CD4-positive, alpha-beta T cell (primary cell): ENCODE measurements at regions not wholly inside any gene's neighbourhood (a gene's known extent, or its start where the extent isn't known, plus 50 kb on each side); places are given as distances from the start of the nearest gene placed in this dataset.
"Not testable (repeated sequence)": the region's sequence is repeated elsewhere in the genome, so short reads cannot be mapped to it uniquely, and the experiment has no call there.

Experiments used
- ATAC-seq: fragments of 200-7000 bp; cut with Tn5 transposase; one replicate; pipeline ENCODE4 v1.10.0; 2022; ENCODE audit warnings: mild to moderate bottlenecking; ENCODE audit not compliant: poor library complexity
- CTCF ChIA-PET: fragments of 350-600 bp; sonication (Branson Sonifier 250); formaldehyde crosslinking; loops from one replicate; lab custom pipeline; 2021; ENCODE audit warnings: antibody characterized with exemption, inconsistent platforms; lab: Charles Lee
- POLR2A ChIA-PET: fragments of 350-600 bp; sonication (Branson Sonifier 250); formaldehyde crosslinking; loops from one replicate; lab custom pipeline; 2021; ENCODE audit warnings: antibody characterized with exemption, inconsistent platforms; lab: Charles Lee
- DNase-seq, 14 experiments: peaks; one replicate each; pipeline ENCODE4 v3.0.0-alpha.2; 2013 to 2020; ENCODE audit warnings: mixed read lengths in 2 of 14
- H3K27ac ChIP-seq, 2 donors: one replicate each; pipeline versions ENCODE4 v1.5.1 to v1.7.0; 2013; ENCODE audit warnings: low read length in 2 of 2, low read depth in 1 of 2, mild to moderate bottlenecking in 1 of 2
- H3K27me3 ChIP-seq, 2 experiments: 1 replicate in 1 of 2; 2 replicates in 1 of 2; pipeline versions ENCODE4 v1.6.1 to v1.7.0; 2013; ENCODE audit warnings: low read length in 2 of 2, control low read depth in 1 of 2, mild to moderate bottlenecking in 1 of 2, moderate library complexity in 1 of 2; ENCODE audit not compliant: insufficient read depth in 2 of 2, control insufficient read depth in 1 of 2
- H3K36me3 ChIP-seq: one replicate; pipeline ENCODE4 v1.6.1; 2013; ENCODE audit warnings: low read length, control low read depth; ENCODE audit not compliant: insufficient read depth
- H3K4me1 ChIP-seq: one replicate; pipeline ENCODE4 v1.6.1; 2013; ENCODE audit warnings: low read length, control low read depth; ENCODE audit not compliant: insufficient read depth
- H3K4me3 ChIP-seq: one replicate; pipeline ENCODE4 v1.5.1; 2013; ENCODE audit warnings: mild to moderate bottlenecking, low read length, moderate library complexity
- H3K9me3 ChIP-seq, 2 experiments: 1 replicate in 1 of 2; 2 replicates in 1 of 2; pipeline versions ENCODE4 v1.6.1 to v1.7.0; 2013; ENCODE audit warnings: low read length in 2 of 2, mild to moderate bottlenecking in 2 of 2, control low read depth in 1 of 2, moderate library complexity in 1 of 2; ENCODE audit not compliant: control insufficient read depth in 1 of 2, insufficient read depth in 1 of 2
- H3K27ac Mint-ChIP-seq: one replicate; pipeline ENCODE4 v1.8.0; 2020; ENCODE audit warnings: mixed read lengths
- H3K27me3 Mint-ChIP-seq: one replicate; pipeline ENCODE4 v1.8.0; 2021; ENCODE audit warnings: mixed read lengths
- H3K36me3 Mint-ChIP-seq: one replicate; pipeline ENCODE4 v1.8.0; 2021; ENCODE audit warnings: low read depth, mixed read lengths
- H3K4me1 Mint-ChIP-seq: one replicate; pipeline ENCODE4 v1.8.0; 2021; ENCODE audit warnings: low read depth, mixed read lengths
- H3K4me3 Mint-ChIP-seq: one replicate; pipeline ENCODE4 v1.8.0; 2020; ENCODE audit warnings: mild to moderate bottlenecking, mixed read lengths
- H3K9me3 Mint-ChIP-seq: one replicate; pipeline ENCODE4 v1.8.0; 2020; ENCODE audit warnings: mixed read lengths
- CTCF ChIP-seq: fragments of 200-600 bp; IDR thresholded peaks from one replicate; pipeline ENCODE4 v1.8.0; 2022; ENCODE audit warnings: antibody characterized with exemption, mild to moderate bottlenecking
- intact Hi-C, 2 experiments: fragments of 100-400 bp; cut with DNase I in 1 of 2; cut with micrococcal nuclease in 1 of 2; formaldehyde crosslinking; loops; one replicate each; pipeline versions ENCODE4 v1.15.1 to v1.9.0; 2023 to 2025; cut with DNase I, micrococcal nuclease

GRCh38 chr2:195531754-195532153, 125.3 kb upstream of the SLC39A10 start:
- peak overlapping the region; percentile 100 for H3K27ac Mint-ChIP-seq
- Histone ChIP-seq H3K27me3 (no peaks in the 10 kb centered on the region), H3K9me3 (no peaks in the 10 kb centered on the region), H3K4me1 (peaks cover 34% of the 10 kb centered on the region), H3K4me3 (no peak overlapping the region), H3K27ac (peak overlapping the region; percentile 13 to 52), H3K36me3 (no peaks in the 10 kb centered on the region)
- H3K27me3 Mint-ChIP-seq, result no peaks in the 10 kb centered on the region
- DNase-seq (no peak), ATAC-seq (no peak)
- intact Hi-C loops, result loop anchor here (5.0 to 10.0 kb wide), 2 partner anchors 34 to 643 kb away; partner anchors contain the start of gene STK17B (in 1 of the 2)
- H3K4me3 Mint-ChIP-seq, result peak overlapping the region; percentile 90
- peaks cover 64% of the 10 kb centered on the region for H3K4me1 Mint-ChIP-seq
- H3K36me3 Mint-ChIP-seq, result no peaks in the 10 kb centered on the region
- peaks cover 9% of the 10 kb centered on the region for H3K9me3 Mint-ChIP-seq
- ChIA-PET POLR2A (interaction anchor here (3.3 to 7.8 kb wide), 4 partner anchors 29 to 134 kb away, joined by 17 to 225 read pairs (median 93); partner anchors contain the start of gene SLC39A10), CTCF (interaction anchor here (4.8 kb wide), 1 partner anchor 129 kb away, joined by 28 read pairs; no protein-coding TSS in a partner anchor)
- no peak for TF ChIP-seq CTCF

DNA sequence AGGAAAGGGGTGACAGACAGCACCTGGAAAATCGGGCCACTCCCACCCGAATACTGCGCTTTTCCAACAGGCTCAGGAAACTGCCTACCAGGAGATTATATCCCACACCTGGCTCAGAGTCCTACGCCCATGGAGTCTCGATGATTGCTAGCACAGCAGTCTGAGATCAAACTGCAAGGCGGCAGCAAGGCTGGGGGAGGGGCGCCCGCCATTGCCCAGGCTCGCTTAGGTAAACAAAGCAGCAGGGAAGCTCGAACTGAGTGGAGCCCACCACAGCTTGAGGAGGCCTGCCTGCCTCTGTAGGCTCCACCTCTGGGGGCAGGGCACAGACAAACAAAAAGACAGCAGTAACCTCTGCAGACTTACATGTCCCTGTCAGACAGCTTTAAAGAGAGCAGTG, 133.8 kb upstream of the SLC39A10 start:
- H3K27me3 Mint-ChIP-seq, H3K36me3 ChIP-seq, H3K36me3 Mint-ChIP-seq, H3K9me3 Mint-ChIP-seq, POLR2A ChIA-PET, DNase-seq, H3K27ac Mint-ChIP-seq, H3K27ac ChIP-seq, H3K4me3 Mint-ChIP-seq, H3K4me1 ChIP-seq, H3K4me3 ChIP-seq, intact Hi-C loops, H3K9me3 ChIP-seq, ATAC-seq, H3K27me3 ChIP-seq, CTCF ChIA-PET: not testable (repeated sequence)
- peaks cover 14% of the 10 kb centered on the region for H3K4me1 Mint-ChIP-seq

- Histone ChIP-seq H3K27me3 (no peaks in the 10 kb centered on the region), H3K4me3 (no peak overlapping the region), H3K36me3 (no peaks in the 10 kb centered on the region), H3K4me1 (peaks cover 5% of the 10 kb centered on the region), H3K9me3 (no peaks in the 10 kb centered on the region), H3K27ac (no peak overlapping the region)
- Mint-ChIP-seq H3K4me3 (no peak overlapping the region), H3K36me3 (peaks cover 4% of the 10 kb centered on the region), H3K4me1 (peaks cover 22% of the 10 kb centered on the region), H3K9me3 (peaks cover 3% of the 10 kb centered on the region), H3K27ac (no peak overlapping the region), H3K27me3 (no peaks in the 10 kb centered on the region)
- ATAC-seq, result no peak
- no peak for TF ChIP-seq CTCF
- intact Hi-C loops, result no loop called here
- ChIA-PET POLR2A (interaction anchor here (0.8 to 1.1 kb wide), 2 partner anchors 15 to 135 kb away, joined by 3 to 6 read pairs; partner anchors contain the start of gene SLC39A10), CTCF (interaction anchor here (1.4 kb wide), 1 partner anchor 139 kb away, joined by 3 read pairs; no protein-coding TSS in a partner anchor)
- DNase-seq, result no peak
These were observed 135.4 kb upstream of the SLC39A10 start for GRCh38 chr2:195521589-195521988.
